ENCODE measurements at regions not wholly inside any gene's neighbourhood (a gene's known extent, or its start where the extent isn't known, plus 50 kb on each side); places are given as distances from the start of the nearest gene placed in this dataset.

GRCh38 chr5:15214010-15214409, 286.0 kb upstream of the FBXL7 start:
- no peak for TF ChIP-seq CTCF (IDR thresholded peaks at IDR 0.05; ENCODE audit: low read length)
- TF ChIP-seq EZH2phosphoT487 (IDR thresholded peaks at IDR 0.05; ENCODE audit: low read length) = no peak
- TF ChIP-seq EZH2 (optimal IDR thresholded peaks at IDR 0.05; ENCODE audit: low read depth, low read length) = no peak
- Histone ChIP-seq H3K9me3 (replicated peaks; ENCODE audit: insufficient read depth, low read length) (no peaks in the 10 kb centered on the region), H3K9me2 (replicated peaks; ENCODE audit: insufficient read depth, low read length) (no peaks in the 10 kb centered on the region), H3K27ac (ENCODE audit: low read length) (no peak overlapping the region), H3K79me2 (ENCODE audit: low read length) (no peaks in the 10 kb centered on the region), H3K4me3 (ENCODE audit: low read length) (no peak overlapping the region), H4K20me1 (ENCODE audit: insufficient read depth, low read length) (no peaks in the 10 kb centered on the region), H3F3A (ENCODE audit: insufficient read depth, low read length) (no peaks in the 10 kb centered on the region), H2AFZ (ENCODE audit: low read length) (no peak overlapping the region), H3K4me1 (ENCODE audit: low read length) (no peaks in the 10 kb centered on the region), H3K27me3 (replicated peaks; ENCODE audit: insufficient read depth, low read length) (no peaks in the 10 kb centered on the region), H3K9ac (ENCODE audit: low read length) (no peak overlapping the region), H3K36me3 (replicated peaks; ENCODE audit: insufficient read depth, low read length) (no peaks in the 10 kb centered on the region), H3K4me2 (ENCODE audit: low read depth, low read length) (no peak overlapping the region)
- DNase-seq = no peak

DNA sequence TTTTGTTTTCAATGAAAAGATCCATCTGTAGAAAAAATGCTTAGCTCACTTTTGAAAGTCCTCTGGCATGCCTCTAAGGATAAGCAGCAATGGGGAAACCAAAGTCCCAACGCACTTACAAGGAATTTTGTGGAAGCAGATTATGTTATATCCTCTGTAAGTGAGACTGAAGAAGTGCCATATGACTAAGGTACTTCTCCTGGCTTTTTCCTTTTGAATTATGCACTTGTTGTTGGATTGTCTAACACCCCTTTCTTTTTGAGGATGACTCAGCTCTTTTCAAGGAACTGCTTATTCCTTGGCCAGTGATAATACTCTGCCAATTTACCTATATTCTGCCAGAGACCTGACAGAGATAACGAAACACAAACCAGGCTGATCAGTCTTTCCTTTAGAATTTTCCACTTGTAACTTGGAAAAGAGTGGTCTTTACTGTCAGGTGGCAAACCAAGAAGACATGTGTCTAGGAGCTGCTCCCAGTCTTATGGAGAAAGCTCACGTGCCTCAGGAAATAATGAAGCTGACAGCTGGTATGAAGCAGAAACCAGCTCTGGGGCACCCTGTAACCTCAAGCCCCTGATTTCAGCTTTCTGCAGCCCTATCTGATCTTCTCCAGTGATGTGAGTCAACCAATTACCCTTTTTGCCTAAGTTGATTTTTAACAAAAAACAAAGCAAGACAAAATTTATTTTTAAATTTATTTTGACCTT, 290.8 kb upstream of the FBXL7 start:
- Histone ChIP-seq H3K4me2 (ENCODE audit: low read depth, low read length) (no peak overlapping the region), H3F3A (ENCODE audit: insufficient read depth, low read length) (no peaks in the 10 kb centered on the region), H3K36me3 (replicated peaks; ENCODE audit: insufficient read depth, low read length) (no peaks in the 10 kb centered on the region), H3K27ac (ENCODE audit: low read length) (no peak overlapping the region), H3K27me3 (replicated peaks; ENCODE audit: insufficient read depth, low read length) (no peaks in the 10 kb centered on the region), H3K9ac (ENCODE audit: low read length) (no peak overlapping the region), H3K4me1 (ENCODE audit: low read length) (no peaks in the 10 kb centered on the region), H3K79me2 (ENCODE audit: low read length) (no peaks in the 10 kb centered on the region), H4K20me1 (ENCODE audit: insufficient read depth, low read length) (no peaks in the 10 kb centered on the region), H3K9me2 (replicated peaks; ENCODE audit: insufficient read depth, low read length) (no peaks in the 10 kb centered on the region), H3K4me3 (ENCODE audit: low read length) (no peak overlapping the region), H3K9me3 (replicated peaks; ENCODE audit: insufficient read depth, low read length) (no peaks in the 10 kb centered on the region), H2AFZ (ENCODE audit: low read length) (no peak overlapping the region)
- no peak for DNase-seq
- TF ChIP-seq EZH2 (optimal IDR thresholded peaks at IDR 0.05; ENCODE audit: low read depth, low read length) (no peak), EZH2phosphoT487 (IDR thresholded peaks at IDR 0.05; ENCODE audit: low read length) (no peak), CTCF (IDR thresholded peaks at IDR 0.05; ENCODE audit: low read length) (no peak)

DNA sequence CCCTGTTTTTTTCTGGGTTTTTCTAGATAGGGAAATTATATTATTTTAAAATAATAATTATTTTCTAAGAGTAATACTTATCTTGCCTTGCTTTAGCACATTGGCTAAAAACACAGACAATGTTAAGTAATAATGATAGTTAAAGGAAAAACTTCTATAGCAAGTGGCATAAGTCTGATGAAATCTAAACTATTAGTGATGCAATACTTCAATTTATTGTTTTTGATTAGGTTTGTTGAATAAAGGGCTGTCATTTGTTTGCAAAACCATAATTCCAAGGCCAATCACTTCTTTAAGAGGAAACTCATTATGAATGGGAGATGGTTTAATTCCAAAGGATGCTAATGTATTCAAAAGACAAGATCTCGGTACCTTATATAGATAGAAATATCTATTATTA, 293.8 kb upstream of the FBXL7 start:
- Histone ChIP-seq H3K79me2 (ENCODE audit: low read length) (no peaks in the 10 kb centered on the region), H3K27ac (ENCODE audit: low read length) (no peak overlapping the region), H3K27me3 (replicated peaks; ENCODE audit: insufficient read depth, low read length) (no peaks in the 10 kb centered on the region), H3K4me3 (ENCODE audit: low read length) (no peak overlapping the region), H3F3A (ENCODE audit: insufficient read depth, low read length) (no peaks in the 10 kb centered on the region), H3K9ac (ENCODE audit: low read length) (no peak overlapping the region), H3K9me2 (replicated peaks; ENCODE audit: insufficient read depth, low read length) (no peaks in the 10 kb centered on the region), H4K20me1 (ENCODE audit: insufficient read depth, low read length) (no peaks in the 10 kb centered on the region), H3K9me3 (replicated peaks; ENCODE audit: insufficient read depth, low read length) (no peaks in the 10 kb centered on the region), H3K36me3 (replicated peaks; ENCODE audit: insufficient read depth, low read length) (no peaks in the 10 kb centered on the region), H3K4me2 (ENCODE audit: low read depth, low read length) (no peak overlapping the region), H3K4me1 (ENCODE audit: low read length) (no peaks in the 10 kb centered on the region), H2AFZ (ENCODE audit: low read length) (no peak overlapping the region)
- TF ChIP-seq CTCF (IDR thresholded peaks at IDR 0.05; ENCODE audit: low read length) (no peak), EZH2phosphoT487 (IDR thresholded peaks at IDR 0.05; ENCODE audit: low read length) (no peak), EZH2 (optimal IDR thresholded peaks at IDR 0.05; ENCODE audit: low read depth, low read length) (no peak)
- no peak for DNase-seq

All from MM.1S (cell line).